ENCODE measurements at regions not wholly inside any gene's neighbourhood (a gene's known extent, or its start where the extent isn't known, plus 50 kb on each side); places are given as distances from the start of the nearest gene placed in this dataset.

- TF ChIP-seq CTCF (IDR thresholded peaks at IDR 0.05; ENCODE audit: low read length) (no peak), EZH2phosphoT487 (IDR thresholded peaks at IDR 0.05; ENCODE audit: low read length) (no peak), EZH2 (optimal IDR thresholded peaks at IDR 0.05; ENCODE audit: low read depth, low read length) (no peak)
These were observed 663.5 kb downstream of the EPM2A start for GRCh38 chr6:145071836-145072235.
